ENCODE measurements at regions not wholly inside any gene's neighbourhood (a gene's known extent, or its start where the extent isn't known, plus 50 kb on each side); places are given as distances from the start of the nearest gene placed in this dataset.

GRCh38 chr7:106781828-106782544 lies 83.1 kb upstream of the PIK3CG start:
- H3K4me3 ChIP-seq (ENCODE audit: low read depth, low read length): no peak overlapping the region
- TF ChIP-seq CTCF (conservative IDR thresholded peaks at IDR 0.05; ENCODE audit: low read depth, low read length): no peak
- DNase-seq (ENCODE audit: low read depth): no peak

- no peak for DNase-seq (ENCODE audit: low read depth)
- no peak for TF ChIP-seq CTCF (conservative IDR thresholded peaks at IDR 0.05; ENCODE audit: low read depth, low read length)
Observed at GRCh38 chr7:106783286-106783685, 81.8 kb upstream of the PIK3CG start.

GRCh38 chr7:106788637-106789036 lies 76.4 kb upstream of the PIK3CG start:
- no peak for TF ChIP-seq CTCF (conservative IDR thresholded peaks at IDR 0.05; ENCODE audit: low read depth, low read length)
- H3K4me3 ChIP-seq (ENCODE audit: low read depth, low read length): no peak overlapping the region
- no peak for DNase-seq (ENCODE audit: low read depth)

More at GRCh38 chr7:106783286-106783685, 81.8 kb upstream of the PIK3CG start:
- H3K4me3 ChIP-seq (ENCODE audit: low read depth, low read length): no peak overlapping the region

GRCh38 chr7:106791526-106791925 lies 73.6 kb upstream of the PIK3CG start:
- DNase-seq (ENCODE audit: low read depth): no peak
- H3K4me3 ChIP-seq (ENCODE audit: low read depth, low read length): no peak overlapping the region
- TF ChIP-seq CTCF (conservative IDR thresholded peaks at IDR 0.05; ENCODE audit: low read depth, low read length): no peak

- DNase-seq (ENCODE audit: low read depth): no peak
Observed at GRCh38 chr7:106792233-106792926, 72.7 kb upstream of the PIK3CG start.

More at GRCh38 chr7:106792233-106792926, 72.7 kb upstream of the PIK3CG start:
- no peak overlapping the region for H3K4me3 ChIP-seq (ENCODE audit: low read depth, low read length)
- no peak for TF ChIP-seq CTCF (conservative IDR thresholded peaks at IDR 0.05; ENCODE audit: low read depth, low read length)

All from choroid plexus epithelial cell (primary cell).